ENCODE measurements at regions not wholly inside any gene's neighbourhood (a gene's known extent, or its start where the extent isn't known, plus 50 kb on each side); places are given as distances from the start of the nearest gene placed in this dataset.
"Not testable (repeated sequence)": the region's sequence is repeated elsewhere in the genome, so short reads cannot be mapped to it uniquely, and the experiment has no call there.

DNA sequence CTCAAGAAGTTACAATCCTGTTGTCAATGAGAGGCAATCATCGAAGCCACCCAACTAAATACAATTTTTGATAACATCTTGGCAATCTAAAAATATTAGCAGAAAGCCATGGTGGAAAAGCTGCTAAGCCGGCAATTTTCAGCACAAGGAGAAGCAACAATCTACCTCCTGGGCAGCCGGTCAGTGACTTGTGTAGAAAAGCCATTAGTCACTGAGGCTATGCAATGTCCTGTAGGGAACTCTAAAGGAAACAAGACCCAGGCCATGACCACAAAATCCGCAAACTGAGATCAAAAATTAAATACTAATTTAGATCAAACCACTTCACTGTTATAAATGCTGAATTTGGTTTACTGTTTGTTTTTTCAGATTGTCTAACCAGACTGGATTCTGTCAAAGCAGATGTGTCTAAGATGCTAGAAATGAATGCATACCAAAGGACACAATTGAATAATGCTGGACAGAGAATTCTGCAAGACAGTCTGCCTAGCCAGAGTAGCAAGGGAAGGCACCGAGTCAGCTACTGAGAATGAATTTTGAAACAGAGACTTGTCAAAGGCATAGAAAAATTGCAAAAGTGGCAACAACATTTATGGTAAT is 384.8 kb downstream of the PRELID2 start:
- DNase-seq (ENCODE audit: low read depth): no peak

DNA sequence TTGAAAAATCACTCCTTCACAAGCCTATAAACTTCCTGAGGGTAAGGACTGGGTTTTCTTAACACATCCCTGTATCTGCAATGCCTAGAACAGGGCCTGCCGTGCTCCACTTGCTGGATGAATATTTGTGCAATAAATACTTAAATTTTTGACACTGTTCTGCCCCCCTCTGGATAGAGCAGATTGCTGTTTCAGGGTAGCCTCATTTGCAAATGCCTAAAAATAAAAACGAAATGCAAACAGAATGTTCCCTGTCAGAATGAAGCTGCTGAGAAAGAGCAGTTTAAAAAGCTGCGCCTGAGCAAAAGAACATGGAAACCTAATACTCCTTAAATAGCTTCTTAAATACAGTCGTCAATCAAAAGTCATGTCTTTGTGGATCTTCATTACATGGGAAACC is 385.3 kb downstream of the PRELID2 start:
- DNase-seq (ENCODE audit: low read depth): no peak

DNA sequence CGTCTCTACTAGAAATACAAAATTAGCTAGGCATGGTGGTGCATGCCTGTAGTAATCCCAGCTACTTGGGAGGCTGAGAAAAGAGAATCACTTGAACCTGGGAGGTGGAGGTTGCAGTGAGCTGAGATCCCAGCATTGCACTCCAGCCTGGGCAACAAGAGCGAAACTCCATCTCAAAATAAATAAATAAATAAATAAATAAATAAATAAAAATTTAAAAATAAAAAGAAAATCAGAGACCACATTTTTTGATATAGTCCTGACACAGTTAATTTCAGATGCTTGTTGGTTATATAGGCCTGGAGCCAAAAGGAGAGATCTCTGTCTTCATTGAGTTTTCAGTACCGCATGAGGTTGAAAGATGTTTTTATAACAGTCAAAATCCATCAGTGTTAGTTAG is 388.3 kb downstream of the PRELID2 start:
- not testable (repeated sequence) for DNase-seq (ENCODE audit: low read depth)

DNA sequence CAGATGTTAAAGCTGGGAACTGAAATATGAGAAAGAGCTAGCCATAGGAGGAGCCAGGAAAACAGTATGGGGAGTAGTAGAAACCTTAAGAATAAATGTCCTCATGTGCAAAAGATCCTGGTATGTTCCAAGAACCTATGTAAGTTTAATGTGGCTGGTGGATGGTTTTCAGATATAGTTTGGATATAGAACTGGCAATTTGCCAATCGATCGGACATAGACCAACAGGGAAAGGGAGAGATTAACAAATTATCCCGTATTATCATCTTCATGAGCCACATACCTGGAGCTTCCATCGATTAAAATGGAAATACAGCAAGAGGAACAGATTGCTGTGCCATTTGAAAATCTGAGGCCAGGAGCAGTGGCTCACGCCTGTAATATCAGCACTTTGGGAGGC is 388.7 kb downstream of the PRELID2 start:
- DNase-seq (ENCODE audit: low read depth): no peak

DNA sequence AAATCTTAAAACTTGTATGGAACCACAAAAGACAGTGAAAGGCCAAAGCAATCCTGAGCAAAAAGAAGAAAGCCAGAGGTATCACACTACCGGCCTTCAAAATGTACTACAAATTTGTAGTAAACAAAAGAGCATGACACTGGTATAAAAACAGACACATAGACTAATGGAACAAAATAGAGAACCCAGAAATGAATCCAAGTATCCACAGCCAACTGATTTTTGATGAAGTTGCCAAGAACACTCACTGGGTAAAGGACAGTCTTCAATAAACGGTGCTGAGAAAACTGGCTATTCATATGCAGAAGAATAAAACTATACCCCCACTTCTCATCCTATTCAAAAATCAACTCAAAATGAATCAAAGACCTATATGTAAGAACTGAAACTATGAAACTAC is 390.1 kb downstream of the PRELID2 start:
- no peak for DNase-seq (ENCODE audit: low read depth)

DNA sequence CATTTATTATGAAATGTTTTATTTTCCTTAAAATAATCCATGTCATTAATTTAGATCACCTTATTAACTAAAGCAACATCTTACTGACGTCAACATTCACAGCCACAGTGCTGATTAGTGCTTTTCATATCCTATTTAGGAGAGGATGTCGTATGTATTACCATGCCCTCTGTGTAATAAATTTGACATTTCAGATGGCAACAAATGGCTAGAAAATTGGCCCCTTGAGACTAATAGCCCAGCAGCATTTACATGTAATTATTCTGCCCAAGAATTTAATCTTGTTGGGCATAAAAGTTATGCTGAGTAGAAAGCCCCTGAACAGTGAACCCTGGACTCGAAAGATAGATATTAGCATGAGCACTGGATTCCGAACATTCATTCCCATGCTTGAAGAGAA is 391.2 kb downstream of the PRELID2 start:
- no peak for DNase-seq (ENCODE audit: low read depth)

DNA sequence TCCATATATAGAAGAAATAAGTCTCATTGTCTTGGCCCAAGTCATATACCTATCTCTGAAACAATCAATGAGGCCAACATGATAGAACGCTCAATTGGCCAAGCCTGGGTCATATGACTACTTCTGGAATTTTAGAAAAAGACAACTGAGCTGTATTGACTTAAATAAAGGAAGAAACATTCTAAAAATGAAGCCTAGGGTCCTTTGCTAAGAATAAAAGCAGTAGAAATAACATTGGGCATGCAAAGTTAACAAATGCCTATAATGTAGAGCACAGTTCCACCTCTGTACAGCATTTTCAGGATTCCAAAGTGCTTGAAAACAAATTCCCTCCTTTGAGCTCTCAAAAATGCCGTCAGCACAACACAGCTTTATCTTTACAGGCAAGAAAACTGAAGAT is 391.8 kb downstream of the PRELID2 start:
- no peak for DNase-seq (ENCODE audit: low read depth)

DNA sequence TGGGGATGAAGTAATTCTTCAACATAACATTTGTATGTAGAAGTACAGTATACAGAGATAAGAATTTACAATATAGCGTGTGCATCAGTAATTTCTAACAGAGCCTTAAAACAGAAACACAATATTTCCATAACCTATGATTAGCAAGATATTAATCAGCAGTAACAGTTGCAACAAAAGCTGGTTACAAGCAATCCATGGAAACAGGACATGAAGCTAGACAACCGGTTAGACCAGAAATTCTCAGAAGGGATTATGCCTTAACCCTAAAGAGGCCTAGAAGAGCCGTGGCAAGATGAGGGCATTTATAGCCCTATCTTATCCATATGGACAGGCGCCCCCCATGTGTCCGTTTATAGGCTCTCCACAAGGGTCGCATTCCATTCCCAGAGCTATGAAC is 392.5 kb downstream of the PRELID2 start:
- not testable (repeated sequence) for DNase-seq (ENCODE audit: low read depth)

DNA sequence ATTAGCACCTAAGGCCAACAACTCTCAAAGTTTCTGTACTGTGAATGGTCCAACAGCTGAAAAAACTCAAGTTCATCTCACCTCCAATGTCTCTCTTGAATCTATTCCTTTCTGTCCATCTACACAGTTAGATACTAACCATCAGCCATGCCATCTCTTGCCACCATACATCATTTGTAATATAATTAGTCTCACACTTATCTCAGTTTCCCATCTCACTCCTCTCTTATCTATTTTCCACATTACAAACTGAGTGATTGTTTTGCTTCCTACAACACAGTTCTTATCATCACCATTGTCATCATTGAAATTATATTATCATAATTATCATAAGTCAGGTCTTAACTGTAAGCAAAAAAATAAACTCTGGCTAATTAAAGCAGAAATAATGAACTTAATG is 393.9 kb downstream of the PRELID2 start:
- no peak for DNase-seq (ENCODE audit: low read depth)

DNA sequence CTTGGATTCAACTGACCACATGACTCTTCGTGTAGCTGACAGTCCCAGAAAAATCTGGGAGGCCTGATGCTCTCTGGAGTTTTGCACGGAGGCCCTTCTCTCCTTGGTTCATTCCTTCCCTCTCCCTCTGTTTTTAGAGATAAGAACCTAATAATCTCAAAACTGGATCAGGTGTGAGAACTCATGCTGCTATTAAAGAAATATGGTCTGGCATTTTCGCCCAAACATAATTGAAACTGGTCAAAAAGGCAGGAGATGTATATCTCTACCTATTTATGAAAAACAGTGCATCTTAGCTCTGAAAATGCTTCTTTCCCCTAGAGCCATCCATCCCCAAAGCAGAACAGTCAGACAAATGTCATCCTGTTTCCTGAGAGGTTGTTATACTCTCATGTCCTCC is 397.5 kb downstream of the PRELID2 start:
- DNase-seq (ENCODE audit: low read depth): no peak

DNA sequence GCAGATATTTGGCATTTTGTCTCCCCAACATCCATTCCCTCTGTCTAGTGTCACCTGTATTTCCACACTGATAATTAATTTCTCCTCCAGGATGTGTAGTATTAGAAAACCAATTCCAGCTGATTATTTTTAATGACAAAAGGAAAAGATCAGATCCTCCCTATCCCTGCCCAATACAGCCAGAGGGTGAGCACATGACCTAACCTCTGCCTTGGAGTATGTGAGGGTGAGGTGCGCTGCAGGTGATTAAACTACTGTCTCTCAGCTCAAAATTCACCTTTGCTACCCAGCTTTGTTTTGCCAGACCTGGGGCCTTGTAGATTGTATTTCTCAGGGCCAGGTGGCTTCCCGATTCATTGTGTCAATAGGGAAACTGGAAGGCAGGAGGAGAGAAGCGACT is 402.1 kb downstream of the PRELID2 start:
- no peak for DNase-seq (ENCODE audit: low read depth)

DNA sequence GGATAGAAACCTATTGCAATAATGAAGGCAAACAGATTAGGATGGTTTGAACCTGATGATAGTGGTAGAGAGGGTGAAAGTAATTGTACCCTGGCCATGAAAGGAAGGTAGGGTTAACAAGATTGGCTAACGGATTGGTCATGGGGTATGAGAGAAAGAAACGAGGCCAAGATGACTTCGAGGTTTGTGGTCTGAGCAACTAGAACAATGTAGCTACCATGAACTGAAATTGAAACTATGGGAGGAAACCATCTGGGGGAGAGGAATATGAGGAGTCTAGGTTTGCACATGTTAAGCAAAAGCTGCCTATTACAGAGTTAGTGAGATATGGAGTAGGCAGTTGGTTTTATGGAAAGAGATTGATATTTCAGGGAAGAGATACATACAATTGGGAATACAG is 406.0 kb downstream of the PRELID2 start:
- DNase-seq (ENCODE audit: low read depth): no peak

DNA sequence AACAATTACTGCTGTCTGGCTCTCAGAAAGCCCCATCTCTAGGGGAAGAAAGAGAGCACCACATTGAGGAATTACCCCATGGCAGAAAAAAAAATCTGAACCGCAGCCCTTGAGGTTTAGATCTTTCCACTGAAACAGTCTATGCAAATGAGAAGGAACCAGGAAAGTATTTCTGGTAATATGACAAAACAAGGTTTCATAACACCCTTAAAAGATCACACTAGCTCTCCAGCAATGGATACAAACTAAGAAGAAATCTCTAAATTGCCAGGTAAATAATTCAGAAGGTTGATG is 427.1 kb downstream of the PRELID2 start:
- DNase-seq (ENCODE audit: low read depth): no peak

DNA sequence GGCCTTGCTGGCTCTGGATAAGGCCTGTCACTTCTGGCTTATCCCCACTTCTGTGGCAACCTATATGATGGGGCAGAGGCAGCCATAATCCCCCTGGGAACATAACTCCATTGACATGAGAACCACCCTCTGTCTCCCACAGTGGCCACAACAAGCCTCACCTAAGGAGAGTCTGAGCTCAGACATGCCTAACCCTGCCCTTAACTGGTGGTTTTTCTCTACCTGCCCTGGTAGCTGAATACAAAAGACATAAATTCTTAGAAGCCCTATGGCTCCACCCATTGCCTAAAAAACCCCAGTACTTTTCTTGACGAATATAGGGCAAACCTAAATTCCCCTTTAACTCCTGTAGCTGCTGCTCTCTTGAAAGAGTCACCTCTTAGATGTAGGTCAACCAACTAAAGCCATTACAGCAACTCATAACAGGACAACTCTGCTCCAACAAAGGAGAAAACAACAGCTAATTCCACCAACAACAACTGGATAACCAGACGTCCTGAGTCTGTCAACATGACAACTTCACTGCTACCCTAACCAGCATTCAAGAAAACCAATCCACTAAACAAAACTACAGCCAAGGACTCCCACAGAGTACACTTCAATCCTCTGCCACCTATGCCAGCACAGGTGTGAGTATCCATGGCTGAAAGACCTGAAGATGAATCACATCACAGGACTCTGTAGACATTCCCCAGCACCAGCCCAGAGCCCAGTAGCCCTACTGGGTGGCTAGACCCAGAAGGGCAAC is 427.7 kb downstream of the PRELID2 start:
- DNase-seq (ENCODE audit: low read depth): no peak

DNA sequence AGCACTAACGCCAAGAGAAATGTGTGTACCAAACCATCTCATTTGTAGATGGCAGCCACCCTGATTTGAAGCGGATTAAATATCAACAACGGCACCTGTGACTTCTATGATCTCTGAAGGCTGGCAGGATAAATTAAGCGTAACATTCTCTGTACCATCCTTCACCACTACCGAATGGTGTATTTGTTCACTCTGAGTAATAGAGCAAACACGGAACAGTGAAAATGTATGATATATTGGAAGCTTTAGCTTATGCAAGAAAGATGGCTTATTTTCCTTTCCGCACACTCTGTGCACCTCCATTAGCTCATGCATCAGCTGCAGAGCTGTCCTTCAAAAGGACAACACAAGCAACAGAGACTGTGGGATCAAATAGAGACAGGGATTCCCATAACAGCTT is 431.1 kb downstream of the PRELID2 start:
- DNase-seq (ENCODE audit: low read depth): no peak

DNA sequence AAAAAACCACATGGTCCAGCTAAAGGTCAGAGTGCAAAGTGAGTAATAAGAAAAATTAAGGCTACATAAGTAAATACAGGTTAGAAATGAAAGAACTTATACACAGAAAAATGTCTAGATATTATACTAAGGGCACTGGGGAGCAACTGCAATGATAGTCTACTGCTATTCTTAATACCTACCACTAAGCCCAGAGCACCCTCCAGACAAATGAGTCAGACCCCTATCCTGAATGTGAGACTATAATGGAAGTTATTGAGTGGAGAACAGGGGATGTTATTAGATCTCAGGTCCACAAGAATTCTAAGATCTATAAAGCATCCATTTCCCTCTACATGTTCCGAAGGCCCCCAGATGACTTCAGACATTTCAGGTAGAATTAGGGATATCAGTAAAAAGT is 438.3 kb downstream of the PRELID2 start:
- no peak for DNase-seq (ENCODE audit: low read depth)

DNA sequence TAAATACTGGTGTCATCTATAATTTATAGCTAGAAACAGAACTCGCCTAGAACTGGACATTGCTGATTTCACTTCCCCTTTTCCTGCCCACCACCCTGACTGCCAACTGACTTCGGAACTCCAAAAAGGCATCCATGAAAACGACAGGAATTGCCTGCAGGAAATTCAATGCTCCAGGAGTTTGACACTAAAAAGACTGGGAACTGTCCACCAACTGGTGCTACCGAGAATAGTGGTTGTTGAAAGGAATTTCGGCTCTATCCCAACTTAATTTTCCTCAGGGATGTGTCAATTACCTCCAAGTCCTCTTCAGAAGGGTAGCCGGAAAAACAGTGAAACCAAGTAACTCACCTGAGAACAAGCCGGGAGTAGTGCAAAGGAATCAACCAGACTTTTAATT is 440.0 kb downstream of the PRELID2 start:
- not testable (repeated sequence) for DNase-seq (ENCODE audit: low read depth)

DNA sequence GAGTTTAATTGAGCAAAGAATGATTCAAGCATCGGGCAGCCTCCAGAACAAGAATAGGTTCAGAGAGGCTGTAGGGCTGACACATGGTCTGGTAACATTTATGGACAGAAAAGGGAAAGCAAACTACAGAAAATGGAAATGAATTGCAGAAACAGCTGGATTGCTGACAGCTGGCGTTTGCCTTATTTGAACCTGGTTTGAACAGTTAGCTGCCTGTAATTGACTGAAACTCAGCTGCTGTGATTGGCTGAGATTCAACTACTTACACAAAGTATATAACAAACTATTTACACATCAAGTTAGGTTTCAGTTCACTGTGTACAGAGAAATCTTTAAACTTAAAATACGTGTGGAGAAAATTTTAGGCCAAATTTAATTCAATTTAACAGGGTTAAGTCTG is 441.7 kb downstream of the PRELID2 start:
- DNase-seq (ENCODE audit: low read depth): no peak

DNA sequence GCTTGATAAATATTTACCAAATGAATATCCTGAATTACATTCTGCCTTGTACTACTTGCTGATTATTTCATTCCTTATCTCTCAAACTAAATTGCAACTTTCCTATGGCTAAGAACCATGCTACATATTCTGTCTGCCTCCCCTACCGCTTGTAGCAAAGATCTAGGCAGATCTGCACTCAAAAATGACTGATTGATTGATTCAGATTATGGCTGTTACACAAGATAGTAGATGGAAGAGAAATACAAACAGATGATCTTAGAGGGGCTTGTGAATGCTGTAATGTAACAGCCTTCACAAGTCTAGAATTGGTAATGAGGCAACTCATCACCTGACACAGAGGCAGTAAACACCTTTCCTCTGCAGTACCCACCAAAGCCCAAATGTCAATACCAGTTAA is 446.1 kb downstream of the PRELID2 start:
- DNase-seq (ENCODE audit: low read depth): no peak

DNA sequence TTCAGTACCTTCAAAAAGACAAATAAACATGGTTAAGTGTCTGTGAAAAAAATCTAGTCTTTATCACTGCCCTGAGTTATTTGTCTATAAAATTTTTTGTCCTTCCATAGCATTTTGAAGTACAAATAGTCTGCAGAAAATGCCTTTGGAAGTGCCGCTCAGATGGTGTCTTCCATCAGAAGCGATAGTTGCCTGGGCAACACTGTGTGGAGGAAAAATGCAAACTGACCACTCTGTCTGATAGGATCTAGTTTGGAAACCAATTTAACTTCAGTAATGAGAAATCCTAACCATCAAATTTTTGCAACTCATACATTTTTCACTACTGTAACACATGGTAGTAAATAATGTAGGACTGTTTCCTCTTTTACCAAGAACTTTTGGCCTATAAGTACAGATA is 449.9 kb downstream of the PRELID2 start:
- DNase-seq (ENCODE audit: low read depth): no peak

DNA sequence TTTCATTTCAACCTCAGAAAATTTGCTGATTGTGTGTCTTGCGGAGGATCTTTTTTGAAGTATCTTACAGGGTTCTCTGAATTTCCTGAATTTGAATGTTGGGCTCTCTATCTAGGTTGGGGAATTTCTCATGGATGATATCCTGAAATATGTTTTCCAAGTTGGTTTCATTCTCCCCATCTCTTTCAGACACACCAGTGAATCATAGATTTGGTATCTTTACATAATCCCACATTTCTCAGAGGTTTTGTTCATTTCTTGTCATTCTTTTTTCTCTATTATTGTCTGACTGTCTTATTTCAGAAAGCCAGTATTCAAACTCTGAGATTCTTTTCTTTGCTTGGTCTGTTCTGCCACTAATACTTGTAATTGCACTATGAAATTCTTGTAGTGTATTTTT is 456.9 kb downstream of the PRELID2 start:
- DNase-seq (ENCODE audit: low read depth): no peak

DNA sequence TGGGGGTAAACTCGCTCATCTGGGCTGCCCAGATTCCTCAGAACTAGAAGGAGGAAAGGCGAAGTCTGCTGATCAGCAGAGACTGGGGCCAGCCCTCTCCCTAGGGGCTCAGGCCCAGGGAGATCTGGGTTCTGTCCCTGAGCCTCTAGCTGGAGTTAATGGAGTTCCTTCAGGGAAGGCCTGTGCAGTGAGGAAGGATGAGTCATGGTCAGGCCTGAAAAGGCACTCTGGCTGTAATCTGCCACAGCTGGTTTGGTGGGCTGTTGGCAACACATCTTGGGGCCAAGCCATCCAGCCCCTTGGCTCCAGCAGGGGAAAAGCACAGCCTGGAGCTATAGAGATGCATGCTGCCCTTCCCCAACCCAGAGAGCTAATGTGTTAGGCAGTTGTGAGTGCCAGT is 459.6 kb downstream of the PRELID2 start:
- DNase-seq (ENCODE audit: low read depth): no peak

DNA sequence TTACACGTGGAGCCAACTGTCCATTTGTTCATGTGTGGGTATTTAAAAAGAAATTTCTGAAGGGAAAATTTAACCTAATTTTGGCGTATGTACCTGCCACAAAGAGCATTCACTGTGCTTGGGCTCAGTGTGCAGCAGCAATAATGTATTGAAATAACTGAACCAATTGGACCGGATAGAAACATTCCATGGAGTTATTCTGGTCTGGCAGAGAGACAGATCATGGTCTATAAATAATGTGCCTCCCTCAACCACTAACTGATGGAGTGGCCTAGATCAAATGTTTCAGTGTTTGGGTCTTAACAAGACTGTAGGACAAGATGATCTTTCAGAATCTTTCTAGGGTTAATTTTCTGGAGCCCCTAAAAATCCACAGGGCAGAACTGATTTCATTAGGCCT is 469.7 kb downstream of the PRELID2 start:
- DNase-seq (ENCODE audit: low read depth): no peak

DNA sequence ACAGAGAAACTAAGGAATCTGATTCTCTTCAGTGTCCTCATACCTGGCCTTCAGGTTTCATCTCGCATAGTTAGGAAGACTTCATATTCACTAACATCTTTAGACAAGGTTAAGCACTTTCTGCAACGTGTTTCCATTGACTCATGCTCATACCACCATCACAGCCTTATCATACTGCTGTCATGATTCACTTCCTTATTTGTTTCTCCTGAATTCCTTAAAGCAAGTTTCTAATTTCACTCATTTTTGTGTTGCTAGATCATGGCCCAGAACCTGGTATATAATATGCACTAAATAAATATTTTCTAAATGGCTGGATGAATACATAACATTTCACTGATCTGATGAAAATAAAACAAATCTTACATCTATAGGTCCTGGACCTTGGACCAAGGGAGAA is 472.9 kb downstream of the PRELID2 start:
- DNase-seq (ENCODE audit: low read depth): no peak
